OCI-LY3 (cell line): ENCODE measurements at regions not wholly inside any gene's neighbourhood (a gene's known extent, or its start where the extent isn't known, plus 50 kb on each side); places are given as distances from the start of the nearest gene placed in this dataset.

Experiments
- H2AFZ ChIP-seq: fragments of 200-600, 300-600 bp; shearing (Covaris generic); 2 replicates; pipeline ENCODE4 v1.6.0; 2014; ENCODE audit warnings: antibody characterized with exemption, low read depth, low read length
- H3K27ac ChIP-seq: fragments of 200-600, 300-600 bp; sonication (generic); 2 replicates; pipeline ENCODE4 v1.5.1; 2014; ENCODE audit warnings: mild to moderate bottlenecking, low read length, moderate library complexity, mixed read lengths
- H3K27me3 ChIP-seq: fragments of 200-600, 300-600 bp; sonication (generic); 2 replicates; pipeline ENCODE4 v1.6.1; 2014; ENCODE audit warnings: low read depth, low read length, mixed read lengths
- H3K36me3 ChIP-seq: fragments of 200-600, 300-600 bp; sonication (generic); replicated peaks from 2 replicates; pipeline ENCODE3; 2014; ENCODE audit warnings: low read depth, low read length, mixed read lengths
- H3K4me1 ChIP-seq: fragments of 300-600, 200-600 bp; sonication (generic); 2 replicates; pipeline ENCODE4 v1.6.1; 2014; ENCODE audit warnings: low read length, mixed read lengths
- H3K4me2 ChIP-seq: fragments of 200-600, 300-600 bp; sonication (generic); 2 replicates; pipeline ENCODE4 v1.6.1; 2014; ENCODE audit warnings: low read length, mixed read lengths
- H3K4me3 ChIP-seq: fragments of 300-600, 200-600 bp; sonication (generic); 2 replicates; pipeline ENCODE4 v1.5.1; 2014; ENCODE audit warnings: antibody characterized with exemption, mild to moderate bottlenecking, low read length, moderate library complexity
- H3K79me2 ChIP-seq: fragments of 300-600, 200-600 bp; shearing (Covaris generic); 2 replicates; pipeline ENCODE4 v1.6.1; 2014; ENCODE audit warnings: mild to moderate bottlenecking, low read length, mixed read lengths
- H3K9ac ChIP-seq: fragments of 300-600, 200-600 bp; shearing (Covaris generic); 2 replicates; pipeline ENCODE4 v1.6.0; 2014; ENCODE audit warnings: mild to moderate bottlenecking, low read length, moderate library complexity
- H3K9me3 ChIP-seq: fragments of 200-600, 300-600 bp; shearing (Covaris generic); 2 replicates; pipeline ENCODE4 v1.6.1; 2014; ENCODE audit warnings: low read length, mixed read lengths; ENCODE audit not compliant: insufficient read depth
- H4K20me1 ChIP-seq: fragments of 200-600, 300-600 bp; sonication (generic); 2 replicates; pipeline ENCODE4 v1.6.1; 2016; ENCODE audit warnings: low read length, mixed read lengths; ENCODE audit not compliant: insufficient read depth
- EZH2phosphoT487 ChIP-seq: fragments of 200-600 bp; shearing (Covaris generic); IDR thresholded peaks from 2 replicates; pipeline ENCODE4 v1.6.1; 2018; ENCODE audit warnings: antibody characterized with exemption, mixed run types, low read depth
- TF ChIP-seq, protein P1 (sequence below): fragments of 200-600, 300-600 bp; sonication (generic); IDR thresholded peaks from 2 replicates; pipeline ENCODE4 v1.5.1; 2014; ENCODE audit warnings: antibody characterized with exemption, low read length, low read depth

DNA sequence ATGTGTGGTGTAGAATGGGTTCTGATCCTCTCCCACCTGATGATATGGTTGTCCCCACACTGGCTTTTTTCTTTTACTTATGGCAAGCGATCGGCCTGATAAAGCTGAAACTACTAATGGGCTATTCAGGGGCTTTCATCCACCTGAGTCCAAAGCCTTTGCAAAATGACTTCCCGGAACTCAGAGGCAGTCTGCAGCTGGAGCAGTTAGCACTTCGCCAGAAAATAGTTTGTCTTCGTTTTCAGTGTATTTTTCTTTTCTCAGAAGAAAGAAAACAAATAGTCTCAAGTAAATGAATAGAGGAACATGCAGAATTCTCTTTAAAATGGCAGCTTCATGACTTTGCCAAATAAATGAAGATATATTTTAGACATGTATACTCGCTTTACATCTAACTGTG, 306.0 kb upstream of the ADAMTS9 start:
- Histone ChIP-seq H3K27me3 (no peaks in the 10 kb centered on the region), H2AFZ (no peak overlapping the region), H3K9me3 (no peaks in the 10 kb centered on the region), H3K9ac (no peak overlapping the region), H4K20me1 (no peaks in the 10 kb centered on the region), H3K27ac (no peak overlapping the region), H3K4me3 (no peak overlapping the region), H3K36me3 (no peaks in the 10 kb centered on the region), H3K79me2 (no peaks in the 10 kb centered on the region), H3K4me1 (peaks cover 21% of the 10 kb centered on the region), H3K4me2 (no peak overlapping the region)
- TF ChIP-seq, protein P1, sequence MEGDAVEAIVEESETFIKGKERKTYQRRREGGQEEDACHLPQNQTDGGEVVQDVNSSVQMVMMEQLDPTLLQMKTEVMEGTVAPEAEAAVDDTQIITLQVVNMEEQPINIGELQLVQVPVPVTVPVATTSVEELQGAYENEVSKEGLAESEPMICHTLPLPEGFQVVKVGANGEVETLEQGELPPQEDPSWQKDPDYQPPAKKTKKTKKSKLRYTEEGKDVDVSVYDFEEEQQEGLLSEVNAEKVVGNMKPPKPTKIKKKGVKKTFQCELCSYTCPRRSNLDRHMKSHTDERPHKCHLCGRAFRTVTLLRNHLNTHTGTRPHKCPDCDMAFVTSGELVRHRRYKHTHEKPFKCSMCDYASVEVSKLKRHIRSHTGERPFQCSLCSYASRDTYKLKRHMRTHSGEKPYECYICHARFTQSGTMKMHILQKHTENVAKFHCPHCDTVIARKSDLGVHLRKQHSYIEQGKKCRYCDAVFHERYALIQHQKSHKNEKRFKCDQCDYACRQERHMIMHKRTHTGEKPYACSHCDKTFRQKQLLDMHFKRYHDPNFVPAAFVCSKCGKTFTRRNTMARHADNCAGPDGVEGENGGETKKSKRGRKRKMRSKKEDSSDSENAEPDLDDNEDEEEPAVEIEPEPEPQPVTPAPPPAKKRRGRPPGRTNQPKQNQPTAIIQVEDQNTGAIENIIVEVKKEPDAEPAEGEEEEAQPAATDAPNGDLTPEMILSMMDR = no peak
- no peak for TF ChIP-seq EZH2phosphoT487

DNA sequence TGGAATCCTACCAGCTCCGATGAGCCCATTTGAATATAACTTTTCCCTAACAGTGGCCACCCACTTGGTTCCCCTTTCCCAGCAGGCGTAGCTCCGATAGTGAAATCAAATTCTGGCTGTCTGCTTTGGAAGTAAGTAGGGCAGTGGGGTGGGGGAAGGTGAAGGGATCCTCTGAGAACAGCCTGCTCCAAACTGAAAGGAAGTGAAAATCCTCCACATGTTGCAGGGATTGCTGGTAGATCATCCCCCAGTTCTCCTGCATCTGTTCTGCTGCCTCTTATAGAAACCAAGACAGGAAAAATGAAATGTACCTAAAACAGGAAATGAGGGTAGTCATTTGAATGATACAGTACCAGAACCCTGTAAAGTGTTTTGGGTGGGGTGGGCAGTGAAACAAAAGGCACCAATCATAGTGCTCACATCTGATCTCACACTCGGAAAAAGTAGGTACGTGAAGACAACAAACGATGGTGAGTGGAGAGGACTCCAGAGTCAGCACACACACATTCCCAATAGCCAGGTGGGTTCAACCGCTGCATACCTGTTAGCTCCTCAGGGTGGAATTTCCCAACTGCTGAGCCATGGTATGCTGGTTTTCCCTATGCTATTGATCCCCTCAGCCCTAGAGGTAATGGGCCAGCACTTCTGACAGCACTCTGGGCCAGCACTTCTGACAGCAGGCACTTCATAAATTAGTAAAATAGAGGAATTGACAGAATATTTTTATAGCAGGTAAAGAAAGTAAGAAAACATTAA, 304.9 kb upstream of the ADAMTS9 start:
- Histone ChIP-seq H3K27me3 (no peaks in the 10 kb centered on the region), H3K4me3 (no peak overlapping the region), H3K4me2 (no peak overlapping the region), H2AFZ (no peak overlapping the region), H3K27ac (no peak overlapping the region), H4K20me1 (no peaks in the 10 kb centered on the region), H3K79me2 (no peaks in the 10 kb centered on the region), H3K9me3 (no peaks in the 10 kb centered on the region), H3K4me1 (peaks cover 21% of the 10 kb centered on the region), H3K36me3 (no peaks in the 10 kb centered on the region), H3K9ac (no peak overlapping the region)
- TF ChIP-seq, protein P1 = no peak
- TF ChIP-seq EZH2phosphoT487 = no peak

DNA sequence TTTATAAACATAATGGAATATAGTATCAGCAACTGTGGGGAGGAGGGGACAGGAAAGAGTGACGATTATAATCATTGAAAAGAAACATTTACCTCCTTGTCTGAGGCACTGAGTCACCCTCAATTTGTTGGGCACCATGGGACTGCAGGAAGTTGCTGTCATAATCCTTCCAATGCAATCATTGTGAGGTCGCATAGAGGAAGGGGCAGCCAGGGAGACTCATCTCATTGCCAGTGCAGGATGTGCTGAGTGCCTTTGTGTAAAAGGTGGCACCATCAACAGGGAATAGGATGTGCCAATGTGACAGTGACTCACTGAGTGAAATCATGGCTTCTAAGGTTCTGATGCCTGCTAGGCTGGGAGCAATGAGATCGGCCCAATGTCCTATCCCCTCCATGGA, 300.4 kb upstream of the ADAMTS9 start:
- Histone ChIP-seq H3K4me3 (no peak overlapping the region), H3K27ac (no peak overlapping the region), H3K9me3 (no peaks in the 10 kb centered on the region), H3K4me2 (no peak overlapping the region), H3K79me2 (no peaks in the 10 kb centered on the region), H3K9ac (no peak overlapping the region), H2AFZ (no peak overlapping the region), H4K20me1 (no peaks in the 10 kb centered on the region), H3K36me3 (no peaks in the 10 kb centered on the region), H3K4me1 (peaks cover 5% of the 10 kb centered on the region; the same call in 1 of the 2 replicates), H3K27me3 (0 out of 2 replicates have a peak, but pooled peaks cover 7% of the 10 kb centered on the region)
- TF ChIP-seq, protein P1 = no peak
- no peak for TF ChIP-seq EZH2phosphoT487

DNA sequence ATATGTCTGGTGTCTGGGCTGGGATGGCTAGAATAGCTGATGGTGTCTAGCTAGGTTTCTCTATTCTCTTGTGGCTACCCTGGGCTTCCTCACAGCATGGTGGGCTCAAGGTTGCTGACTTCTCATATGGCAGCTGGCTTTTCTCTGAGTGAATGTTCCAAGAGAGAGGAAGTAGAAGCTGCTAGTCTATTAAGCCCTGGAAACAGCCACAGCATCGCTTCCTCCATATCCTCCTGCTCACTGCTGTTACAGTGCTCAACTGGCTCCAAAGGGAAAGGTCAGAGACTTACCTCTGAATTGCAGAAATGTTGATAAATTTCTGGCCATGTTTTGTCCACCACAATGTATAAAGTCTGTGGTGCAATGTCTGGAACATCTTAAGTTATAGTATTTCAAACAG, 299.9 kb upstream of the ADAMTS9 start:
- H2AFZ ChIP-seq = no peak overlapping the region
- no peaks in the 10 kb centered on the region for H3K79me2 ChIP-seq
- H3K27ac ChIP-seq = no peak overlapping the region
- H3K4me2 ChIP-seq = no peak overlapping the region
- peaks cover 4% of the 10 kb centered on the region; the same call in 1 of the 2 replicates for H3K4me1 ChIP-seq
- H3K27me3 ChIP-seq = 0 out of 2 replicates have a peak, but pooled peaks cover 7% of the 10 kb centered on the region
- no peaks in the 10 kb centered on the region for H3K9me3 ChIP-seq
- H3K4me3 ChIP-seq = no peak overlapping the region
- H4K20me1 ChIP-seq = no peaks in the 10 kb centered on the region
- H3K9ac ChIP-seq = no peak overlapping the region
- TF ChIP-seq, protein P1 = no peak
- no peak for TF ChIP-seq EZH2phosphoT487
- no peaks in the 10 kb centered on the region for H3K36me3 ChIP-seq
